Uterus (tissue), 3 donors: ENCODE measurements at regions not wholly inside any gene's neighbourhood (a gene's known extent, or its start where the extent isn't known, plus 50 kb on each side); places are given as distances from the start of the nearest gene placed in this dataset.

Source experiments
- DNase-seq, 2 donors: peaks; one replicate each; pipeline ENCODE4 v3.0.0-alpha.2; 2019 to 2020
- H3K27ac ChIP-seq, 2 donors: fragments of 200-600 bp; sonication (generic); 1 replicate in 1 of 2; 2 replicates in 1 of 2; pipeline ENCODE4 v1.5.1; 2016 to 2018
- H3K27me3 ChIP-seq, 2 donors: fragments of 200-600 bp; sonication (generic); one replicate each; pipeline ENCODE4 v1.5.1; 2018 to 2019; ENCODE audit warnings: control low read depth in 1 of 2
- H3K36me3 ChIP-seq, 2 donors: fragments of 200-600 bp; sonication (generic); one replicate each; pipeline ENCODE4 v1.5.1; 2019; ENCODE audit warnings: control low read depth in 1 of 2
- H3K4me1 ChIP-seq, 2 donors: fragments of 200-600 bp; sonication (generic); one replicate each; pipeline ENCODE4 v1.5.1; 2018 to 2019; ENCODE audit warnings: control low read depth in 1 of 2
- H3K4me3 ChIP-seq, 2 donors: fragments of 200-600 bp; sonication (generic); 1 replicate in 1 of 2; 2 replicates in 1 of 2; pipeline ENCODE4 v1.5.1; 2018 to 2019; ENCODE audit warnings: mild to moderate bottlenecking in 1 of 2
- H3K9me3 ChIP-seq, 2 donors: fragments of 200-600 bp; sonication (generic); one replicate each; pipeline ENCODE4 v1.5.1; 2019; ENCODE audit warnings: control low read depth in 1 of 2
- CTCF ChIP-seq, 4 experiments: fragments of 200-600 bp in 2 of 4; fragments of 450-650 bp in 2 of 4; sonication (generic) in 2 of 4; IDR thresholded peaks; one replicate each; pipeline ENCODE4 v1.5.1; 2016 to 2019; ENCODE audit warnings: antibody characterized with exemption in 4 of 4, mild to moderate bottlenecking in 2 of 4, moderate library complexity in 1 of 4
- POLR2A ChIP-seq, 2 donors: fragments of 450-650 bp; IDR thresholded peaks; one replicate each; pipeline ENCODE4 v1.6.1; 2016; ENCODE audit warnings: antibody characterized with exemption in 2 of 2, mild to moderate bottlenecking in 1 of 2, moderate library complexity in 1 of 2
- intact Hi-C: fragments of 100-400 bp; cut with DNase I; formaldehyde crosslinking; loops from one replicate; pipeline ENCODE4 v1.15.1; 2023; ENCODE audit warnings: low total_unique reads
- donor health status: DM: yes; HTN: yes; CAD: no.

GRCh38 chr4:144289667-144290428 lies 149.3 kb upstream of the GYPA start:
- Histone ChIP-seq H3K4me1 (no peaks in the 10 kb centered on the region), H3K36me3 (no peaks in the 10 kb centered on the region), H3K27me3 (no peaks in the 10 kb centered on the region), H3K4me3 (no peak overlapping the region), H3K9me3 (no peaks in the 10 kb centered on the region), H3K27ac (no peak overlapping the region)
- intact Hi-C loops = no loop called here
- TF ChIP-seq POLR2A (IDR thresholded peaks at IDR 0.05) (no peak), CTCF (IDR thresholded peaks at IDR 0.05) (no peak)
- no peak for DNase-seq

GRCh38 chr4:144291164-144291563 lies 150.6 kb upstream of the GYPA start:
- no peaks in the 10 kb centered on the region for H3K36me3 ChIP-seq
- no peaks in the 10 kb centered on the region for H3K9me3 ChIP-seq
- no peak for DNase-seq
- H3K27me3 ChIP-seq = no peaks in the 10 kb centered on the region
- intact Hi-C loops = no loop called here
- no peak overlapping the region for H3K4me3 ChIP-seq
- TF ChIP-seq POLR2A (IDR thresholded peaks at IDR 0.05) (no peak), CTCF (IDR thresholded peaks at IDR 0.05) (no peak)
- no peaks in the 10 kb centered on the region for H3K4me1 ChIP-seq
- H3K27ac ChIP-seq = no peak overlapping the region

GRCh38 chr4:144294211-144294610 lies 153.7 kb upstream of the GYPA start:
- no peaks in the 10 kb centered on the region for H3K4me1 ChIP-seq

GRCh38 chr4:144295286-144295995 lies 154.9 kb upstream of the GYPA start:
- TF ChIP-seq POLR2A (IDR thresholded peaks at IDR 0.05) = no peak
- no peak for TF ChIP-seq CTCF (IDR thresholded peaks at IDR 0.05)
- DNase-seq = no peak
- H3K9me3 ChIP-seq = no peaks in the 10 kb centered on the region
- no peaks in the 10 kb centered on the region for H3K27me3 ChIP-seq
- intact Hi-C loops = no loop called here
- no peak overlapping the region for H3K27ac ChIP-seq
- H3K4me1 ChIP-seq = no peaks in the 10 kb centered on the region
- H3K4me3 ChIP-seq = no peak overlapping the region
- H3K36me3 ChIP-seq = no peaks in the 10 kb centered on the region

More at GRCh38 chr4:144294211-144294610, 153.7 kb upstream of the GYPA start:
- no peak for DNase-seq
- H3K27ac ChIP-seq = no peak overlapping the region
- no peak overlapping the region for H3K4me3 ChIP-seq
- intact Hi-C loops = no loop called here
- no peaks in the 10 kb centered on the region for H3K27me3 ChIP-seq
- no peaks in the 10 kb centered on the region for H3K36me3 ChIP-seq
- no peak for TF ChIP-seq CTCF (IDR thresholded peaks at IDR 0.05)
- H3K9me3 ChIP-seq = no peaks in the 10 kb centered on the region

GRCh38 chr4:144296941-144297340 lies 156.4 kb upstream of the GYPA start:
- TF ChIP-seq POLR2A (IDR thresholded peaks at IDR 0.05) = no peak
- TF ChIP-seq CTCF (IDR thresholded peaks at IDR 0.05) = no peak
- no peak for DNase-seq
- no peaks in the 10 kb centered on the region for H3K4me1 ChIP-seq
- H3K36me3 ChIP-seq = no peaks in the 10 kb centered on the region
- no peaks in the 10 kb centered on the region for H3K9me3 ChIP-seq
- H3K27ac ChIP-seq = no peak overlapping the region
- intact Hi-C loops = no loop called here
- no peaks in the 10 kb centered on the region for H3K27me3 ChIP-seq
- no peak overlapping the region for H3K4me3 ChIP-seq
